AG09309 (cell line): ENCODE measurements at regions not wholly inside any gene's neighbourhood (a gene's known extent, or its start where the extent isn't known, plus 50 kb on each side); places are given as distances from the start of the nearest gene placed in this dataset.

ENCODE experiments used
- DNase-seq: peaks from one replicate; pipeline ENCODE4 v3.0.0-alpha.2; 2010; ENCODE audit warnings: low read depth
- H3K4me3 ChIP-seq: 2 replicates; pipeline ENCODE4 v1.5.1; 2011; ENCODE audit warnings: mild to moderate bottlenecking, low read depth, low read length, moderate library complexity; ENCODE audit not compliant: control insufficient read depth
- CTCF ChIP-seq: IDR thresholded peaks from 2 replicates; pipeline ENCODE4 v1.5.1; 2011; ENCODE audit warnings: mild to moderate bottlenecking, low read depth, low read length, inconsistent platforms; ENCODE audit not compliant: insufficient read depth, control insufficient read depth; ENCODE audit errors: missing control alignments

DNA sequence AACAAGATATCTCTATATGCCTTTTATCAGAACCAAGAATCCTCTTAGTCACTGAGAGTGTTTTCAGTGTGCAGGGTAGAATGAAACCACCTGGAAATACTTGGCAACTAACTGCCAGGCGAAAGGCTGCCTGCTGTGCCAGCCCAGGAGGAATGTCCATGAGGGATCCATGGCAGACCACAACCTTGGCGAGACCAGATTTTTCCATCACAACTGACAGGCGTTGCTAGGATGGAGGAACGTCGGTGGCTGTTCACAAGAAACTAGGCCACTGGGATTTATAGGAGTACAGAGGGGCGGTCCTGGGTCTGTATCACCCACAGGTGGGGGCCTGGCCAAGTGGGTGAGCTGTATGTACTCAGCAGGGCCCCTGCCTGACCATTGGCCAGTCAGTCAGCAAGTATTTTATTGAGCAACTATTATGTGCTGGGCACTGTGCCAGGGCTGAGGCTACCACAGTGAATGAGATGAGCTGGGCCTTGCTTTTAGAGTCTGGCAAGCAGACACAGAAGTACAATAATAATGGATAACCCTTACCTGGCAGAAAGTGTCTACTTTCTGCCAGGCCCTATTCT lies 199.4 kb downstream of the FOXD2 start:
- H3K4me3 ChIP-seq, result no peak overlapping the region
- TF ChIP-seq CTCF, result no peak
- DNase-seq, result no peak

DNA sequence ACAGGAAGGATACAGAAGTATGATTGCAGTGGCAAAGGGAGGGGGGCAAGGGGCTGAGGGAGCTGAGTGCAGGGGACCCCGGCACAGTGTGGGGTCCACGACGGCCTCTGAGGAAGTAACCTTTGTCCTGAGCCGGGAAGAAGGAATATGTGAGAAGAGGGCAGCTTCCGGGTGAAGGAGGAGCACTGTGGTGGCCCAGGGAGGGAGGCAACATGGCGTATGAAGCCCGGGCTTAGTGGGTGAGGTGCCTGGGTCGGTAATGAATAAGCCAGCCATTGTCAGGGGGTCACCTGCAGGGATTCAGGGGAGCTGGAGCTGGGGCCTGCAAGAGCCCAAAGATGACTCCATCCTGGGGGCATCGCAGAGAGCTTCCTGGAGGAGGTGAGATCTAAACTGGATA lies 200.4 kb downstream of the FOXD2 start:
- H3K4me3 ChIP-seq, result no peak overlapping the region
- DNase-seq, result no peak
- no peak for TF ChIP-seq CTCF

- no peak overlapping the region for H3K4me3 ChIP-seq
- no peak for DNase-seq
- no peak for TF ChIP-seq CTCF
These were observed 200.9 kb downstream of the FOXD2 start for GRCh38 chr1:47638713-47639112.

DNA sequence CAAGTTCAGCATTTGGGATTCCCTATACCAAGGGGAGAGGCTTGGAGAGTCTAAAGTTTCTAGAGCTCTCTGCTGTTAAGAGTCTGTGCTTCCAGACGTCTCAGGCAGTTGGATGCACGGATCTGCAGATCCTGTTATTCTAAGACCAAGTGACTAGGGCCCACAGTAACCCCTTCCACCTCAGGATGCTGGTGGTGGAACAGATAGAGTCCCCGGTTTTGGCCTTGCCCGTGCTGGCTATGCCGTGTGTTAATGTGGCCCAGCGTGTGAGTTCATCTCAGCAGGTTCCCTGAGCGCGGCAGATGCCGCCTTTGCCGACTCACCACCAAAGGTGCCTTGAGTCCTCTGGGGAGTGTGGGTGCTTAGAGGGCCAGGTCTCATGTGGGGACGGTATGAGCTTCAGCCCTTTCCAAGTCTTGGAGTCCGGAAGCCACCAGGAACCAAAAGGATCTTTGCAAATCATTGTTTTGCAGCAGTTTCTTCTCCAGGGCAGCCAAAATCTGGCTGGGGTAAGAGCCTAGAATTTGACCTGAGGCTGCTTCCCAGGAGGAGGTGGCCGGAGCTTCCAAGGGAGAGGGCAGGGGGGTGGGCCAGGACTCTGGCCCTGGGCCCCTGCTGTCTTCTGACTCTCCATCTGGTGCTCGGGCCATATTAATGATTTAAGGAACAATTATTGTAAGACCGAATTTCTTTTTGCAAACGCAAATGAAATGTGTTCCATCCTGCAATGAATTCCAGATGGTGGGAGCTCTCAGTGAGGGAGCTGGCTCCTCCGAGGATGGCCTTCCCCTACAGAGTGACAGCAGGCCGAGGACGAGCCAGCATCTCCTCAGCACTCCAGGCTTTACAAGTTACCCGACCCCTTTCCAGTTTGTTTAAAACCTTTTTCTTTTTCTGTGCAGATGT lies 205.7 kb downstream of the FOXD2 start:
- no peak overlapping the region for H3K4me3 ChIP-seq
- no peak for DNase-seq
- TF ChIP-seq CTCF, result no peak

- no peak for DNase-seq
- no peak overlapping the region for H3K4me3 ChIP-seq
- no peak for TF ChIP-seq CTCF
These were observed 206.3 kb downstream of the FOXD2 start for GRCh38 chr1:47644212-47644573.

- H3K4me3 ChIP-seq, result no peak overlapping the region
- TF ChIP-seq CTCF, result no peak
- no peak for DNase-seq
These were observed 207.3 kb downstream of the FOXD2 start for GRCh38 chr1:47645151-47645550.

GRCh38 chr1:47646676-47647075 lies 208.8 kb downstream of the FOXD2 start:
- no peak for TF ChIP-seq CTCF
- DNase-seq, result no peak

More at GRCh38 chr1:47646676-47647075, 208.8 kb downstream of the FOXD2 start:
- no peak overlapping the region for H3K4me3 ChIP-seq
